ENCODE measurements at regions not wholly inside any gene's neighbourhood (a gene's known extent, or its start where the extent isn't known, plus 50 kb on each side); places are given as distances from the start of the nearest gene placed in this dataset.
"Not testable (repeated sequence)": the region's sequence is repeated elsewhere in the genome, so short reads cannot be mapped to it uniquely, and the experiment has no call there.

GRCh38 chr13:97891964-97892363 lies 61.5 kb upstream of the IPO5 start:
- not testable (repeated sequence) for TF ChIP-seq POLR2A (IDR thresholded peaks at IDR 0.05; ENCODE audit: control extremely low read depth in 1 of 2, low read depth in 2 of 2, low read length in 2 of 2); TAF1 (IDR thresholded peaks at IDR 0.05; ENCODE audit: low read depth, low read length); CEBPB (IDR thresholded peaks at IDR 0.05; ENCODE audit: low read depth, low read length); ASH2L (IDR thresholded peaks at IDR 0.05; ENCODE audit: low read length); POU5F1 (IDR thresholded peaks at IDR 0.05; ENCODE audit: low read depth, low read length); RAD21 (IDR thresholded peaks at IDR 0.05 in 1 of 2, conservative IDR thresholded peaks at IDR 0.05 in 1 of 2; ENCODE audit: low read depth in 2 of 2, low read length in 2 of 2)
